NCI-H2107 treated with DMSO at 0.1 percent for 48 hours (cell line): ENCODE measurements at regions not wholly inside any gene's neighbourhood (a gene's known extent, or its start where the extent isn't known, plus 50 kb on each side); places are given as distances from the start of the nearest gene placed in this dataset.
"Not testable (repeated sequence)": the region's sequence is repeated elsewhere in the genome, so short reads cannot be mapped to it uniquely, and the experiment has no call there.

Source experiments
- DNase-seq: peaks from one replicate; lab custom pipeline; 2025; ENCODE audit not compliant: unreplicated experiment; lab: John Stamatoyannopoulos, UW

DNA sequence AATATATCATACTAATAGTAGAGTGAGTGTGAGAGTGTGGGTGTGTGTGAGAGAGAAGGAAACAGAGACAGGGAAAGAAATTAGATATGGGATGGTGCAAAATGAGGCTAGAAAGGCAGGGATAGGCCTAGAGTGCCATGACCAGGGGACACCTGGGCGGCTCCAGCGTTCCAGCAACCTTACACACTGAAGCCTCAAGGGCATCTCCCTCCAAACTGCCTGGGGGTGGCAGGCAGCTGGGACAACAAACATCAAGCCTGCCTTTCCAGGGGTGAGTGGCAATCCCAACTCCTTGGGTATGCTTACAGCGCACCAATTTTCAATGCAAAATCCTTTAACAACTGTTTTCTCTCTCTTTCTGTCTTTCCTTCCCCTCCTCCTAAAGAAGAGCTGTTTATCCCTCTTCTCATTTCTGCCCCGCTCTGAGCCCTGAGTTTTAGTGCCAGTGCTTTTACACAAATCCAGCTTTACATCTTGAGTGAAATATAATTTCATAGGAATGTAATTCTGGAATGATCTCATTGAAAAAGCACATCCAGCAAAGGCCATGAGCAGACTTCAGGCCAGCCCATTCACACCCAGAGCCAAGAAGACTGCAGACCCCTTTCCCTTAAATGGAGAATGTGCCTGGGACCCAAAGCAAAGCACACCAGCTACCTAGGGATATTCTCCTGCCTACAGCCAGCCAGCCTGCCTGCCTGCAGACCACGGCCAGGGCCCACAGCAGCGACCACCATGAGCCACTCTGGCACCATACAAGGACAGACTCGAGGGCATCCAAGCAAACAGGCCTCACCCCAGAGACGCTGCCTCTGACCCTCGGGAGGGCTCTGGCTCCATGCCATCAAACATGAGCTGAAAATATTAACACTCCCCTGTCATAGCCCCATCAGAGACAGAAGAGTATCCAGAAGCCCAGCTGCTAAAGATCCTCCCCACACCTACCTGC, 90.3 kb downstream of the RPL27A start:
- DNase-seq: no peak

DNA sequence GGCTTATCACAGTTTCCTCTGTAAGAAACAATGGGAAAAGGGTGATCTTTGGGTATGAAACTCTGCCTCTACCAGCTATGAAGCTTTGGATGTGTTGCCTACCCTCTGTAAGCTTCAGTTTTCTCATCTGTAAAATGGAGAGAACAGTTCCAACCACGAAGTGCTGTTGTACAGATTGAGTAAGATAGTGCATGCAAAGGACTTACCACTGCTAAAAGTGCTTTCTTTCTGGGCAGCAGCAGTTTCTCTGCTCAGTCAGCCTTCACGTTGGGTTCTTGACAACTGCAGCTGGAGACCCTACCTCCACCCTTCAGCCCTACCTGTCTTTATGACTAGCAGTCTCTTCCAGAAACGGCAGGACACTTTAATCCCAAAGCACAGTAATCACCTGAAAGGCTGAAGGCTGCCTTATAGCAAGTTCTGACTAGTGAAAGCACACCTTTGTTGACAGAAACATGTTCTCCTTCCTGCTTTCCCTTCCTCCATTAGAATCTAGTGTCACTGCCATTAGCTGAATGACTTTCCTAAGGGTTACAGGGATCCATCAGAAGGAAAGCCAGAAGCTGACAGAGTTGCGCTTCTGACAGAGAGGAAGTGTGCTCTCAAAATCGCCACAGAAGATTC, 91.4 kb downstream of the RPL27A start:
- DNase-seq: no peak

DNA sequence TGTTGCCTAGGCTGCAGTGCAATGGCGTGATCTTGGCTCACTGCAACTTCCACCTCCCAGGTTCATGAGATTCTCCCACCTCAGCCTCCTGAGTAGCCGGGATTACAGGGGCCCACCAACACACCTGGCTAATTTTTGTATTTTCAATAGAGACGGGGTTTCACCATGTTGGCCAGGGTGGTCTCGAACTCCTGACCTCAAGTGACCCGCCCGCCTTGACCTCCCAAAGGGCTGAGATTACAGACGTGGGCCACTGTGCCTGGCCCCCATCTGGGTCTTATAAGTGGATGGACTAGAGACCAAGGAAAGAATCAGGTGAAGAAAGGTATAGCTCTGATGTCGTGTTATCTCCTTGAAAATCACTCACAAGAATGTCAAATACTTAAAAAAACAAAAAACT, 92.3 kb downstream of the RPL27A start:
- not testable (repeated sequence) for DNase-seq

DNA sequence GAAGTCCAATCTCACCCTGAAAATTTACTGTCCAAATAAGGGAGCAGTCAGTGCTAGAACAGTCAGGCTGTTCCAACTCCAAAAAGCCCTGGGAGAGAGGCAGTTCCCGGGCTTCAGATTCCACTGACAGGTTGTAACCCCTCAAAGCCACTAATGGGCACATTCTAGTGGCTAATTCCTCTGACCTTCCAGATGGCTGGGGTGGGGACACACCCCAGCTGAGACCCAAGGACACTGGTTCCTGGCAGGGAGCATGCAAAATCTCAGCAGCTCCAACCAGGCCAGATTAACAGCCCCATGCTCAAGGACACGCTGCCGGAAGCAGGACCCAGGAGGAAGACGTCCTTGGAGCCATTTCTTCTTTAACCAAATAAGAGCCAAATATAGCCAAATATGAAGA, 92.7 kb downstream of the RPL27A start:
- no peak for DNase-seq

DNA sequence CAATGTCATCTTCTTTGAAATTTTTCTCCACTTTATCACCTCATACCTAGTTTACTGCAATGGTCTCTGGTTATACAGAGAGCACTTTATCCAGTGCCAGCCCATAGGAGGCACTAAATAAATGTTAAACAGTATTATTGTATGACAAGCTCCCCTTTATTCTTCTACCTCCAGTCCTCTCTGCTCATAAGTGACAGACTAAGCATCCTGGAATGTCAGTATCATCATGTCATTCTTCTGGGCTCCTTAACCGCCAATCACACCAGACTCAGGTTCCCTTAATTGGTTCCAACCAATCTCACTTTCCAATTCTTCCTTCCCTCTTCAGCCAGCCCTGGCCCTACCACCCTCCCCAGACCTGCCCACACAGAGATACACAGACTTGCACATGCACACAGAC, 93.1 kb downstream of the RPL27A start:
- DNase-seq: no peak

DNA sequence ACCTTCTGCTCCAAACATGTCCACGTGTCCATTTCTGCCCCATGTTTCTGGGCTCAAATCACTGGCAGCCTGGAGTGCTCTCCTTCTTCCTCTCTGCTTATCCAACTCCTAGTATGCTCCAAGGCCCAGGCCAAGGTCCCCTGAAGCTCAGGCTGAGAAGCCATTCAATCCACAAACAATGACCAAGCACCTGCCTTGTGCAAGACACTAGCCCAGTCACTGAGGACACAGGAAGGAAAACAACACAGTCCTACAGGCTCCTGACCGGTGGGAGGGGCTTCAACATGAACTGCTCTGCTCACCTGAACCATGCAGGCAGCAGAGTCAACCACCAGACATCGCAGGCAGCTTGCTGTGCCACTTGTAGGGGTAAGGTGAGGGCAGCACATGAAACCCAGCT, 93.6 kb downstream of the RPL27A start:
- DNase-seq: no peak

DNA sequence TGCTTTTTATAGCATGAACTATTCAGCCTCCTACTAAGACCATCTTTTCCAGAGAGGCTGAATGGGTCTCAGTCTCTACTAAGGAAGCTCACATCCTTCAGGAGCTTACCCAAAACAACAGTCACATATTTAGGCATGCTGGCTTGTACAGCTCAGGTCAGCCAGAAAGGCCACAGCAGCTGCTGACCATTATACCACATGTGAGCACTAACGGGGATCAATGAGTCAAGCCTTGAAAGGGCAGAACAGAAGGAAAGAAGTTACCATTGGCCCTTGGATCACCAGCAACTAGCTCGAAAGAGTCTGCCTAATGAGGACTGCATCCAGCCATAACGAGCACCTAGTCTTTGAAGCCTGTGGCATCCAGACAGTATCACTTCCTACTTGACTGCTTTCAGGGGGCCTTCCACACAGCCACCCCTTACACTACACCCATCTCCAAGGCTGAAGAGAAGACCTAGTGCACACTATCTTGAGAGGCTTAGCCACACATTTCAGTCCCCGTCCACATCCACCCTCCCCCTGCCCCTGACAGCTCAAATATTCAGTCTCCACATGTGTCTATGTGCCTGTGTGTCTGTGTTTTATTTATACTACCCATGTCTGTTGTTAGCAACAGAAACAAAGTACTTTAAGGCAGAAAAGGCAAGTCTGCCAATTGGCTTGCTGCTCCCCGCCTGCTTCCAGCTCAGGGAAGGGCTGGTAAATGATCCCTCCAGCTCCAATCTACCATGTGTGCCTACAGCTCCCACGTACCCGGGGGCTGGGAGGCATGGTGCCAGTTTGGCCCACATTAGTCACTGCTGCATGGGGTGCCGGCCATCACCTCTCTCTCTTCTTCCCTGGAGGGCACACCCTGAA, 95.5 kb downstream of the RPL27A start:
- DNase-seq: no peak

DNA sequence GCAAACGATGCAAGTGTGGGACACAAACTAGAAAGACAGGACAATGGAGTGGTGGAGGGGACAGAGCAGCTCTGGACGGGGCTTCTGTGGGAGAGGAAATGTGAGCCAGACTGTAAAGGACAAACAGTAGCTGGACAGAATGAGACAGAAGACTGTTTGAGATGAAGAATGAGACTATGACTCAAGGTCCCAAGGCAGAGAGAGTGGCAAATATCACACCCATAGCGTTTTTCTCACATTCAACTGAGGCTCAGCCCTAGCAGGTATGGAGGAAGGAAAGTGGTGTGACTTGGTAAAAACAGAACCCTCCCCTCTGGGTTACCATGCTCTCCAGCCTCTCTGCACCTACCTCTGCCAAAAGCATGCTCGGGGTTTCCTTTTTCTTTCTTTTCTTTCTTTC, 96.5 kb downstream of the RPL27A start:
- DNase-seq: no peak

DNA sequence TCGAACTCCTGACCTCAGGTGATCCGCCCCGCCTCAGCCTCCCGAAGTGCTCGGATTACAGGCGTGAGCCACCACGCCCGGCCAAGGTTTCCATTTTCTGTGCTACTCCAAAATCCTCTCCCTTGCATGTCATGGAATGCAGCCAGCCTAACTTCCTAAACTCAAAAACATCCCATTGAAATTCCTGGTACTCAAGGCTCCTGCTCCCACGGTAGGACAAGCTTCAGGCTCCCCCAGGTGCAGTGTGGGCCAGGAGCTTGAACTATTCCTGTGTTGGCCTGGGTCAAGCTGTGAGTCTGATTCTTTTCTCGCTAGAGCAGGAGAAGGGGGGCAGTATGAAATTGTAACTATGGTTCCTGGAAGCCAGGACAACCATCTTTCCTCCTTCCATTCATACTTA, 97.1 kb downstream of the RPL27A start:
- no peak for DNase-seq

DNA sequence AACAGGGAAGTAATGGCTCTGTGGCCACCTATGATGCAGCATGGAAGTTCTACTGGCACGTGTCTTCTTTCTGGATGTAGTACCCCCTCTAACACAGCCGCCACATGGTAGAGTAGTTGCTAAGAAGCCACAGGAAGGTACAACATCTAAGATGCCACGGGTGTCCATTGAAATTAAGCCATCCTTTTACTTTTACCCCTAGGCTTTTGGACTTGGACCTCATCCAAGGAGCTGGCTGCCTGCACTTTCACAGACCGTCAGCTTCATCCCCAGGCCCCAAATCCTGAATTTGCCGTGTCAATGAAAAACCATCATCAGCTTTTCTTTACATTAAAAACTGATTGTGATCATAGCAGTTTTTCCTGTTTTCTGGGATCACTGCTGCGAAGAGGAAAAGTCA, 102.4 kb downstream of the RPL27A start:
- no peak for DNase-seq

DNA sequence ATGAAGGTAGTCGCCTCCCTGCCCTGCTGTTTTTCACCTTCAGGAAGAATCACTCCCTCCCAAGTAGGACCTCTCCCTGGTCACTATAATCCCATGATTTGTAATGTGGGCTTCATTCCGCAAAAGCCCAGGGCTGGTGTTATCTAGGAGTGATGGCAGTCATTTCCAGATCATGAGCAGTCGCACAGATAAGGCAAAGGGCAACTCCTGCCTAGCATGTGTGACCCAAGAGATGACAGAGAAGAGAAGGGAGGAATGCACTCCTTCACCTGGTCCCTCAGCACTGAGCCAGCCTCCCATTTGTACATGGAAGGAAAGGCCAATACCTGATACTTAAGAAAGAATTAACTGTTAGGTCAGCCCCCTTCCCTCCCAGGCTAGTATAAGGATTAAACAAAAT, 102.9 kb downstream of the RPL27A start:
- DNase-seq: no peak

DNA sequence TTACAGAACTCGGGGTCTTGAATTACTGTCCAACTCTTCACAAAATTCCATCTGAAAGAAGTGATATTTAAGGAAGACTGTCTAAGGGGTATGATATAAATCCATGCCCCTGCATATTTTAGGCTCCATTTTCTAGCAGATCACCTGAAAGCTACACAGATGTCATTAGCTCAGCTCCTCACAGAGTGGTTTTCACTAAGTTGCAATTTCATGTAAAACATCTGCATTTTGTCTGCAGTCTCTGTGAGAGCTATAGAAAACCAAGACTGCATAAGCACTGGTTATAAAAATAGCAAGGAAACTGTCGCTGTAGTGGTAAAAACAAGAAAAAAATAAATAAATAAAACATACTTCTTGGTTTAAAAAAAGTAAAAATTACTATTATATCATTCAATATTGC, 103.4 kb downstream of the RPL27A start:
- DNase-seq: no peak

DNA sequence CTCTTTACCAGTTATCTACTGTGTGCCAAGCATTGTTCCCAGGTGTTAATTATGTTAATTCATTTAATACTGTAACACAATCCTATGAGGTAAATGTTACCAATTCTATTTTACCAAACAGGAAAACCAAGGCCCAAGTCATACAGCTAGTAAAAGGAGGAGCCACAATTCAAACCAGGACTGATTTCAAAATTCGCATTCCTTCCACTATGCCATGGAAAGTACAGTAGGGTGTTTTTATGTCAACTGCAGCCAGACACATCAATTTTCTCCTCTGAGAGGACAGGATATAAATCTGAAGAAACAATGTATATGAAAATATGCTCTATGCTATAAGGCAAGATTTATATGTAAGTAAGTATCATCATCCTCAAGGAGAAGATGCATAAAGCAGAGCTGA, 104.3 kb downstream of the RPL27A start:
- no peak for DNase-seq

DNA sequence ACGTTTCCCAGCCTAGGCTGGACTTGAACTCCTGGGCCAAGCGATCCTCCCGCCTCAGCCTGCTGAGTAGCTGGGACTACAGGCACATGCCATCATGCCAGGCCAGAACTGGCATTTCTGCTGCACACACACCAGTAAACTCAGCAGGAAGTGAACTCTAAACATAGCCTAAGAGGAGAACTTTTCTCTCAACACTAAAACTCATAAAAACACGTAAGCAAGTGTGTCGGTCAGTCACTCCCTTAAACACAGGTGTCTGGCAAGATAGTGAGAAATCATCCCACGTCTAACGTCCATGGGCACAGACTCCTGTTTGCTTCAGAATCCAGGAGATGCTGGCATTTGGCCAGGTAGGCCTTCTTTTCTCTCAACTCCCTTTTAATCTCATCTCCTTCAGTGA, 104.8 kb downstream of the RPL27A start:
- no peak for DNase-seq

DNA sequence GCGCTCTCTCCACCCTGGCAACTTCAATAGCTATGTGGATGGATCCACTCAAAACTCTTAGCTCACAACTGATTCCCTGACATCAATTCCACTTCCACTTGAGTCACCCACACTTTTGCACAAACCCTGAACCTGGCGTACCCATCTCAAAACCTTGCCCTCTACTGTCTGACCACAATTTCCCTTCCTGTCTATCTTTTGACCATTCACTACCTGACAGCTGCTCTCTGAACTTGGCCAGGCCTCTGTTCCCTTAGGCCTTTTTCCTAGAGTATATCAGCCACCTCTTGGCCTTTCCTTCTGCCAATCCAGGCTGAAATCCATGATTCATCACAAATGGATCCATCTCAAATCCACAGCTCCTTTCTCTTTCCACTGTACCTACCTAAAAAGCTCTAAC, 106.0 kb downstream of the RPL27A start:
- DNase-seq: no peak

DNA sequence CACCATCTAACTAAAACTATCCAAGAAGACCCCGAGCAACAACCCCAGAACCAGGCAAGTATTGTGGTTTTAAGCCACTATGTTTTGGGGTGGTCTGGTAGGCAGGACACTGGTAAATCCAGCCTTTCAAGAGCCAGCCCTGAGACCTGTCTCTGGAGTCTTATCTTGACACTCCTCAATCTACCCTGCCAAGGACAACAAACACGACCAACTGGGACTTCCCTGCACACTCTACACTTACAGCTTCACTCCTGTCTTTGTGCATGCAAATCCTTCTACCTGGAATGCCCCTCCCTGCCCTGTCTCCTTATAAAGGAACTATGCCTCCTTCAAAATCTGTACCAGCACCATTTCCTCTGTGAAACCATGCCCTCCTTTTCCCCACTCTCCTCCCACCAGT, 107.3 kb downstream of the RPL27A start:
- no peak for DNase-seq

DNA sequence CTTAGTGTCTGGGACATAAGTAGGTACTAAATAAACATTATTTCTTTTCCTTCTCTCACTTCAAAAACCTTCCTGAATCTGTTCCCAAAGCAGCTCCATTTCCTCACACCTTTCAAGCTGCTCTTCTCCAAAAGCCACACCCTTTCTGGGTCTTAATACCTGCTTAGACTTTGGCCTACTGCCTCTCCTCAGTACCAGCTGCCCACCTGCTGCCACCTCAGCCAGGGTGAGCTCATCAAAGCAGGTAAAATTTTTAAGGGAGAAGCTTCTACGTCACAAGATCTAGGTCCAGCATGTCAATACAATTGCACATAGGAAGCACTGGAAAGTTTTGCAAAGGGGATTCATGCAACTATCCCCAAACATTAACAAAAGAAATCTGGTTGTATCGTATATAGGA, 108.4 kb downstream of the RPL27A start:
- DNase-seq: no peak

DNA sequence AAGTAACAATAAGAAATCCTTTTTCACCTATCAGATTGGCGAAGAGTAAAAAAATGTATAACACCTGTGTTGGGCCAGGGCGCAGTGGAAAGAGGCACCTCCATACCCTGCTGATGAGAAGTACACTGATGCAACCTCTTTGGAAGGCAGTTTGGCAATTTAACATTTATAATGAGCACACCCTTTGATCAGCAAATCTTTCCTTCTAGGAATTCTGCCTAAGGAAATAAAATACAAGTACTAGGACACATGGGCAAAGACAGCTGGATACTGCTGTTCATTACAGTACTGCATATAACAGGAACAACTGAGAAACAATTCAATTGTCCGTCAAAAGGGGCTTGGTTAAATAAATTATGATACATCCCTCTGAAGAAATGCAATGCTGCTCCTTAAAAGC, 110.1 kb downstream of the RPL27A start:
- no peak for DNase-seq

DNA sequence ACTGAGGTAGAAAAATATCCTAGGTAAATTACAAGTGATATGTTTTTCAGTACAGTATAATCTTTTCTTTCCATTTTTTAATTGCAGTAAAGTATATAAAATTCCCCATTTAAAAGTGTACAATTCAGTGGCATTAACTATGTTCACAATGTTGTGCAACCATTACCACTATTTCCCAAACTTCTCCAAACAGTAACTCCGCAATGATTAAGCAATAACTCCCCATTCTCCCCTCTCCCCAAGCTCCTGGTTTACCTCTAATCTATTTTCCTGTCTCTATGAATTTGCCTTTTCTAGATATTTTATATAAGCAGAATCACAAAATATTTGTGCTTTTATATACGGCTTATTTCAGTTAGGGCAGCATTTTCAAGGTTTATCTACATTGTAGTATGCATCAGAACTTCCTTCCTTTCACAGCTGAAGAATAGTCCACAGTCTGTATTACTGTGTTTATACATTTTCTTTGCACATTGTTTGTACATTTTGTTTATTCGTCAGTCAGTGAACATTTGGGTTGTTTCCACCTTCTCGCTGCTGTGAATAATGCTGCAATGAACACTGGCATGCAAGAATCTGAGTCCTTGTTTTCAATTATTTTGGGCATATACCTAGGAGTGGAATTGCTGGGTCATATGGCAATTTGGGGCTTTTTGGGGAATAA, 110.7 kb downstream of the RPL27A start:
- no peak for DNase-seq

DNA sequence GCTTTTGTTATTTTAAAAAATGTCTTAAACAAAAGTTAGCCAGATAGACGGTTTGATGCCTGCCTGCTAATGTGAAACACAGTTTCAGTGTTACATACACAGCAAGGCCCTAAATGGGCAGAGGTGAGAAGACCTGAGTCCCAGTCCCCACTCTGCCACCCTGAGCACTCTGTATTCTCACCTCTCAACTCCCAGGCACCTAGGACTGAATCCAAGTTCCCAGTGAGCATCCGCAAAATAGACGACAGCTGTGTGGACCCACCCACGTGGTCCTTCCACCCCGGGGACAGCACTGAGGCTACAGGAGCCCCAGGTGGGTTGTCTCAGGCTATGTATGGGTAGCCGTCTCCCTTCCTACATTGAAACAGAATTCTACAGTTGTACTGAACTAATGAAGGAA, 111.5 kb downstream of the RPL27A start:
- no peak for DNase-seq

DNA sequence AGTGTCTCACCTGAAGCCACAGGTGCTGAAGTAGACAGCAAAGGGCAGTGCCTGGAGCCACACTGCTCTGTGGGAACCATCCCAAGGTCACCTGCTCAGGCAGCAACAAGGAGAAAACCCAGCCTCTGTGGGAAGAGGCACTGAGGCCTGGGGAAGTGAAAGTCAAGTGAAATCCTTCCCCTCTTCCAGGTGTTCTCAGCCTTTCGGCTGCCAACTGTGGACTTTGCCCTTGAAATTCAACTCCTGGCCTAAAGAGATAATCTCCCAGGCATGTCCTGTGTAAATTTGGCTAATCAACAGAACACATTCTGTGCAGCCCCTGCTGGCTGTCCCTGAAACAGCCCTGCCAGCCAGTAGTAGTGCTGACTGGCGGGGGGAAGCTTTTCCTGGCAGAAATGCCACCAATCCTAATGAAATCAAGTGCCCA, 112.1 kb downstream of the RPL27A start:
- DNase-seq: no peak
